B cell (primary cell): ENCODE measurements at regions not wholly inside any gene's neighbourhood (a gene's known extent, or its start where the extent isn't known, plus 50 kb on each side); places are given as distances from the start of the nearest gene placed in this dataset.

Experiments
- ATAC-seq: fragments of 200-7000 bp; cut with Tn5 transposase; one replicate; pipeline ENCODE4 v1.10.0; 2021; ENCODE audit warnings: low read depth, mild to moderate bottlenecking, moderate number of reproducible peaks, moderate library complexity
- CTCF ChIA-PET: fragments of 350-600 bp; sonication (Branson Sonifier 250); formaldehyde crosslinking; loops from one replicate; lab custom pipeline; 2021; ENCODE audit warnings: antibody characterized with exemption, inconsistent platforms; lab: Charles Lee
- POLR2A ChIA-PET: fragments of 350-600 bp; sonication (Branson Sonifier 250); formaldehyde crosslinking; loops from one replicate; lab custom pipeline; 2021; ENCODE audit warnings: antibody characterized with exemption; lab: Charles Lee
- DNase-seq: peaks from one replicate; pipeline ENCODE4 v3.0.0; 2013
- H2AFZ ChIP-seq: 2 replicates; pipeline ENCODE4 v1.6.1; 2012; ENCODE audit warnings: mild to moderate bottlenecking, low read depth, low read length; ENCODE audit not compliant: insufficient read depth, poor library complexity, severe bottlenecking
- H3K27ac ChIP-seq, 2 donors: 1 replicate in 1 of 2; 2 replicates in 1 of 2; pipeline ENCODE4 v1.5.1; 2012 to 2013; ENCODE audit warnings: low read length in 2 of 2, mild to moderate bottlenecking in 2 of 2, moderate library complexity in 1 of 2
- H3K27me3 ChIP-seq, 4 experiments: fragments of 200-600 bp in 1 of 4; sonication (generic) in 1 of 4; replicated peaks in 1 of 4; 1 replicate in 2 of 4; 2 replicates in 2 of 4; pipeline versions ENCODE4 v1.6.1 to v1.7.0; 2013 to 2016; ENCODE audit warnings: low read length in 3 of 4, mild to moderate bottlenecking in 2 of 4, mixed read lengths in 1 of 4, moderate library complexity in 1 of 4; ENCODE audit not compliant: insufficient read depth in 4 of 4, control insufficient read depth in 3 of 4; ENCODE audit errors: control extremely low read depth in 1 of 4
- H3K36me3 ChIP-seq, 2 experiments: replicated peaks in 1 of 2; 1 replicate in 1 of 2; 2 replicates in 1 of 2; pipeline versions ENCODE4 v1.6.1 to v1.7.1; 2013; ENCODE audit warnings: low read length in 1 of 2; ENCODE audit not compliant: insufficient read depth in 2 of 2, control insufficient read depth in 1 of 2; ENCODE audit errors: control extremely low read depth in 1 of 2, extremely low read depth in 1 of 2
- H3K4me1 ChIP-seq, 2 donors: fragments of 200-600 bp in 1 of 2; sonication (generic) in 1 of 2; 1 replicate in 1 of 2; 2 replicates in 1 of 2; pipeline versions ENCODE4 v1.5.1 to v1.6.1; 2013 to 2017; ENCODE audit warnings: low read length in 2 of 2; ENCODE audit not compliant: control insufficient read depth in 2 of 2, insufficient read depth in 2 of 2
- H3K4me2 ChIP-seq: replicated peaks from 2 replicates; pipeline ENCODE3; 2012; ENCODE audit warnings: mild to moderate bottlenecking, low read depth, low read length; ENCODE audit not compliant: poor library complexity, severe bottlenecking
- H3K4me3 ChIP-seq, 5 experiments: fragments of 200-600 bp in 1 of 5; sonication (generic) in 1 of 5; 1 replicate in 3 of 5; 2 replicates in 2 of 5; pipeline versions ENCODE4 v1.5.1 to v1.7.0; 2011 to 2016; ENCODE audit warnings: low read length in 4 of 5, mild to moderate bottlenecking in 4 of 5, low read depth in 2 of 5, control low read depth in 1 of 5, moderate library complexity in 1 of 5; ENCODE audit not compliant: insufficient read depth in 1 of 5; ENCODE audit errors: control extremely low read depth in 1 of 5, extremely low read depth in 1 of 5
- H3K79me2 ChIP-seq: fragments of 200-600 bp; sonication (generic); one replicate; pipeline ENCODE4 v1.6.0; 2016; ENCODE audit warnings: low read length; ENCODE audit not compliant: control insufficient read depth, insufficient read depth
- H3K9ac ChIP-seq: fragments of 200-600 bp; sonication (generic); 2 replicates; pipeline ENCODE4 v1.6.1; 2017; ENCODE audit warnings: mild to moderate bottlenecking, low read length, moderate library complexity
- H3K9me3 ChIP-seq, 3 donors: one replicate each; pipeline versions ENCODE4 v1.6.1 to v1.7.1; 2013; ENCODE audit warnings: low read length in 2 of 3; ENCODE audit not compliant: control insufficient read depth in 2 of 3, insufficient read depth in 1 of 3; ENCODE audit errors: control extremely low read depth in 1 of 3
- H4K20me1 ChIP-seq: 2 replicates; pipeline ENCODE4 v1.6.0; 2012; ENCODE audit warnings: mild to moderate bottlenecking, low read length; ENCODE audit not compliant: insufficient read depth, control insufficient read depth, poor library complexity, severe bottlenecking
- H3K27ac Mint-ChIP-seq: one replicate; pipeline ENCODE4 v1.8.0; 2021; ENCODE audit warnings: mixed read lengths
- H3K27me3 Mint-ChIP-seq: one replicate; pipeline ENCODE4 v1.8.0; 2021; ENCODE audit warnings: mixed read lengths
- H3K4me1 Mint-ChIP-seq: one replicate; pipeline ENCODE4 v1.8.0; 2021; ENCODE audit warnings: mixed read lengths
- H3K4me3 Mint-ChIP-seq: one replicate; pipeline ENCODE4 v1.8.0; 2021; ENCODE audit warnings: mixed read lengths
- H3K9me3 Mint-ChIP-seq: one replicate; pipeline ENCODE4 v1.8.0; 2022; ENCODE audit warnings: mixed read lengths; ENCODE audit not compliant: insufficient read depth
- CTCF ChIP-seq: fragments of 200-600 bp; IDR thresholded peaks from one replicate; pipeline ENCODE4 v1.8.0; 2022; ENCODE audit warnings: antibody characterized with exemption, mild to moderate bottlenecking
- EZH2 ChIP-seq: IDR thresholded peaks from 2 replicates; pipeline ENCODE4 v1.6.1; 2012; ENCODE audit warnings: borderline replicate concordance, low read depth, mild to moderate bottlenecking, moderate library complexity, low read length; ENCODE audit not compliant: insufficient read depth, poor library complexity, severe bottlenecking
- WGBS: methylation state at CpG from one replicate; pipeline ENCODE4 v1.1.5; 2013; ENCODE audit warnings: missing lambda C conversion rate; ENCODE audit not compliant: insufficient coverage; 5-methylcytosine and 5-hydroxymethylcytosine counted together
- intact Hi-C: fragments of 100-400 bp; cut with micrococcal nuclease; formaldehyde crosslinking; loops from one replicate; pipeline ENCODE4 v1.10.0; 2022

- no peaks in the 10 kb centered on the region for H3K9me3 Mint-ChIP-seq
- no peak overlapping the region for H3K27ac ChIP-seq
- H3K4me1 Mint-ChIP-seq: no peaks in the 10 kb centered on the region
- no peak for TF ChIP-seq CTCF
- H3K4me3 Mint-ChIP-seq: no peak overlapping the region
- H2AFZ ChIP-seq: no peak overlapping the region
- ChIA-PET CTCF (interaction anchor here (0.6 to 1.7 kb wide), 5 partner anchors 10 to 36 kb away, joined by 3 to 4 read pairs (median 3); no protein-coding TSS in a partner anchor), POLR2A (no interaction called here)
- H3K27ac Mint-ChIP-seq: no peak overlapping the region
- peaks cover 13% of the 10 kb centered on the region for H3K27me3 Mint-ChIP-seq
- H3K4me3 ChIP-seq: no peak overlapping the region
- DNase-seq (no peak), ATAC-seq (no peak)
- WGBS: 82% methylated on average over 4 of the region's 4 CpGs
- no peak overlapping the region for H3K4me2 ChIP-seq
- no peaks in the 10 kb centered on the region for H4K20me1 ChIP-seq
- intact Hi-C loops: no loop called here
- no peaks in the 10 kb centered on the region for H3K27me3 ChIP-seq
- no peak overlapping the region for H3K9ac ChIP-seq
- H3K4me1 ChIP-seq: no peaks in the 10 kb centered on the region
- no peaks in the 10 kb centered on the region for H3K36me3 ChIP-seq
- H3K79me2 ChIP-seq: no peaks in the 10 kb centered on the region
- no peaks in the 10 kb centered on the region for H3K9me3 ChIP-seq
These were observed 355.0 kb upstream of the DUSP10 start for GRCh38 chr1:222096883-222097282.

- Histone ChIP-seq H3K9me3 (no peaks in the 10 kb centered on the region), H3K36me3 (no peaks in the 10 kb centered on the region), H3K4me3 (no peak overlapping the region), H3K9ac (no peak overlapping the region), H2AFZ (no peak overlapping the region), H3K27me3 (no peaks in the 10 kb centered on the region), H3K4me1 (no peaks in the 10 kb centered on the region), H3K79me2 (no peaks in the 10 kb centered on the region), H4K20me1 (no peaks in the 10 kb centered on the region), H3K4me2 (no peak overlapping the region), H3K27ac (no peak overlapping the region)
- Mint-ChIP-seq H3K9me3 (no peaks in the 10 kb centered on the region), H3K4me3 (no peak overlapping the region), H3K27me3 (peaks cover 13% of the 10 kb centered on the region), H3K4me1 (no peaks in the 10 kb centered on the region), H3K27ac (no peak overlapping the region)
- 91% methylated on average over 1 of the region's 1 CpG for WGBS
- intact Hi-C loops: no loop called here
- ATAC-seq (no peak), DNase-seq (no peak)
- CTCF ChIA-PET: interaction anchor here (0.8 to 2.7 kb wide), 7 partner anchors 9 to 358 kb away, joined by 3 to 23 read pairs (median 3); no protein-coding TSS in a partner anchor
- peak; percentile 60 for TF ChIP-seq CTCF
- no peak for TF ChIP-seq EZH2
- POLR2A ChIA-PET: no interaction called here
These were observed 354.5 kb upstream of the DUSP10 start for GRCh38 chr1:222096476-222096772.
